Testis (tissue), 2 donors: ENCODE measurements at regions not wholly inside any gene's neighbourhood (a gene's known extent, or its start where the extent isn't known, plus 50 kb on each side); places are given as distances from the start of the nearest gene placed in this dataset.

Experiments used
- POLR2A ChIP-seq: fragments of 450-650 bp; IDR thresholded peaks from one replicate; pipeline ENCODE4 v1.6.1; 2017; ENCODE audit warnings: antibody characterized with exemption, mild to moderate bottlenecking, moderate library complexity
- TF ChIP-seq, protein P1 (sequence below), 3 experiments: fragments of 450-650 bp in 2 of 3; fragments of 200-600 bp in 1 of 3; sonication (generic) in 1 of 3; IDR thresholded peaks; one replicate each; pipeline ENCODE4 v1.5.1; 2016 to 2019; ENCODE audit warnings: antibody characterized with exemption in 3 of 3, mild to moderate bottlenecking in 2 of 3, moderate library complexity in 1 of 3

DNA sequence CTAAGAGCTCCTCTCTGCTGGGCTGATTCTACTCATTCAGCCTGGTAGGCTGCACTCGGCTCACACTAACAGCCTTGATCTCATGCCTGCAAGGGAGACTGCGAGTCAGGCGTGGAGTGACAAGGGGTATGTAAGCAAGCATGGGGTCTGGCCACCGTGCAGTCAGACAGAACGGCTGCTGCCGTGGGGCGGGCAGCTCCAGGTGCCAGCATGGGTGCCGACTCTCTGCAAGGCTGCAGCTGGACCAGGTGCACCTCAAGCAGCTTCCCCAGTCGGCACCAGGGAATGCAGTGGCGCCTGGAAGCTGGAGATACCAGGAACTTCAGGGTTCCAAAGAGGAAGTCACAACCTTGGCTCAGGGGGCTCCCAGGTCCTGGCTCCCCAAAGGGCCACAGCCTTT is 892.3 kb downstream of the OLFM4 start:
- TF ChIP-seq, protein P1, sequence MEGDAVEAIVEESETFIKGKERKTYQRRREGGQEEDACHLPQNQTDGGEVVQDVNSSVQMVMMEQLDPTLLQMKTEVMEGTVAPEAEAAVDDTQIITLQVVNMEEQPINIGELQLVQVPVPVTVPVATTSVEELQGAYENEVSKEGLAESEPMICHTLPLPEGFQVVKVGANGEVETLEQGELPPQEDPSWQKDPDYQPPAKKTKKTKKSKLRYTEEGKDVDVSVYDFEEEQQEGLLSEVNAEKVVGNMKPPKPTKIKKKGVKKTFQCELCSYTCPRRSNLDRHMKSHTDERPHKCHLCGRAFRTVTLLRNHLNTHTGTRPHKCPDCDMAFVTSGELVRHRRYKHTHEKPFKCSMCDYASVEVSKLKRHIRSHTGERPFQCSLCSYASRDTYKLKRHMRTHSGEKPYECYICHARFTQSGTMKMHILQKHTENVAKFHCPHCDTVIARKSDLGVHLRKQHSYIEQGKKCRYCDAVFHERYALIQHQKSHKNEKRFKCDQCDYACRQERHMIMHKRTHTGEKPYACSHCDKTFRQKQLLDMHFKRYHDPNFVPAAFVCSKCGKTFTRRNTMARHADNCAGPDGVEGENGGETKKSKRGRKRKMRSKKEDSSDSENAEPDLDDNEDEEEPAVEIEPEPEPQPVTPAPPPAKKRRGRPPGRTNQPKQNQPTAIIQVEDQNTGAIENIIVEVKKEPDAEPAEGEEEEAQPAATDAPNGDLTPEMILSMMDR (IDR thresholded peaks at IDR 0.05), result no peak
- TF ChIP-seq POLR2A, result no peak
